Mesenchymal stem cell (in vitro differentiated cells and primary cell): ENCODE measurements at regions not wholly inside any gene's neighbourhood (a gene's known extent, or its start where the extent isn't known, plus 50 kb on each side); places are given as distances from the start of the nearest gene placed in this dataset.

ENCODE experiments used
- DNase-seq: peaks from one replicate; pipeline ENCODE4 v3.0.0-alpha.2; 2013
- H2AFZ ChIP-seq: one replicate; pipeline ENCODE4 v1.6.1; 2013; ENCODE audit warnings: low read depth, mild to moderate bottlenecking, control low read depth, inconsistent platforms, low read length, moderate library complexity
- H2AK5ac ChIP-seq: 2 replicates; pipeline ENCODE4 v1.6.1; 2013; ENCODE audit warnings: low read length, moderate library complexity, mild to moderate bottlenecking, inconsistent platforms; ENCODE audit not compliant: severe bottlenecking
- H2BK120ac ChIP-seq: one replicate; pipeline ENCODE4 v1.6.1; 2013; ENCODE audit warnings: low read depth, mild to moderate bottlenecking, inconsistent platforms, low read length, moderate library complexity
- H2BK12ac ChIP-seq, 2 experiments: one replicate each; pipeline ENCODE4 v1.6.1; 2013; ENCODE audit warnings: inconsistent platforms in 2 of 2, low read length in 2 of 2, mild to moderate bottlenecking in 2 of 2, moderate library complexity in 2 of 2, control low read depth in 1 of 2
- H2BK15ac ChIP-seq: one replicate; pipeline ENCODE4 v1.6.1; 2013; ENCODE audit warnings: mild to moderate bottlenecking, low read depth, inconsistent platforms; ENCODE audit not compliant: poor library complexity, severe bottlenecking
- H2BK5ac ChIP-seq: 2 replicates; pipeline ENCODE4 v1.6.1; 2013; ENCODE audit warnings: low read depth, mild to moderate bottlenecking, low read length, control low read depth, inconsistent platforms; ENCODE audit not compliant: poor library complexity, severe bottlenecking
- H3K14ac ChIP-seq, 2 experiments: one replicate each; pipeline ENCODE4 v1.6.1; 2013; ENCODE audit warnings: inconsistent platforms in 2 of 2, low read length in 2 of 2, control low read depth in 1 of 2, mild to moderate bottlenecking in 1 of 2, moderate library complexity in 1 of 2
- H3K18ac ChIP-seq, 2 experiments: one replicate each; pipeline ENCODE4 v1.6.1; 2013; ENCODE audit warnings: inconsistent platforms in 2 of 2, low read length in 2 of 2, control low read depth in 1 of 2, low read depth in 1 of 2, mild to moderate bottlenecking in 1 of 2
- H3K23ac ChIP-seq, 2 experiments: one replicate each; pipeline ENCODE4 v1.6.1; 2013; ENCODE audit warnings: inconsistent platforms in 2 of 2, low read length in 2 of 2, mild to moderate bottlenecking in 2 of 2, moderate library complexity in 2 of 2, control low read depth in 1 of 2
- H3K27ac ChIP-seq: 2 replicates; pipeline ENCODE4 v1.5.1; 2013; ENCODE audit warnings: mild to moderate bottlenecking, moderate library complexity, low read length, control low read depth, inconsistent platforms; ENCODE audit not compliant: poor library complexity, severe bottlenecking
- H3K27me3 ChIP-seq, 2 experiments: 2 replicates each; pipeline versions ENCODE4 v1.6.1 to v1.7.0; 2013; ENCODE audit warnings: low read length in 2 of 2, mild to moderate bottlenecking in 2 of 2, moderate library complexity in 2 of 2, control low read depth in 1 of 2, inconsistent platforms in 1 of 2; ENCODE audit not compliant: control insufficient read depth in 1 of 2, insufficient read depth in 1 of 2
- H3K36me3 ChIP-seq, 2 experiments: 2 replicates each; pipeline versions ENCODE4 v1.6.1 to v1.7.0; 2013; ENCODE audit warnings: low read length in 2 of 2, control low read depth in 1 of 2, inconsistent platforms in 1 of 2, low read depth in 1 of 2, mild to moderate bottlenecking in 1 of 2; ENCODE audit not compliant: insufficient read depth in 2 of 2, control insufficient read depth in 1 of 2
- H3K4ac ChIP-seq, 2 experiments: one replicate each; pipeline ENCODE4 v1.6.1; 2013; ENCODE audit warnings: inconsistent platforms in 2 of 2, low read length in 2 of 2, mild to moderate bottlenecking in 2 of 2, moderate library complexity in 2 of 2, control low read depth in 1 of 2, low read depth in 1 of 2
- H3K4me1 ChIP-seq: 2 replicates; pipeline ENCODE4 v1.6.1; 2013; ENCODE audit warnings: low read depth, low read length, control low read depth; ENCODE audit not compliant: control insufficient read depth, insufficient read depth
- H3K4me2 ChIP-seq: 2 replicates; pipeline ENCODE4 v1.6.1; 2013; ENCODE audit warnings: low read length, mild to moderate bottlenecking, inconsistent platforms; ENCODE audit not compliant: poor library complexity, severe bottlenecking
- H3K4me3 ChIP-seq, 2 experiments: 2 replicates each; pipeline versions ENCODE4 v1.5.1 to v1.7.0; 2013; ENCODE audit warnings: low read length in 2 of 2, mild to moderate bottlenecking in 2 of 2, control low read depth in 1 of 2, low read depth in 1 of 2; ENCODE audit not compliant: insufficient read depth in 1 of 2
- H3K79me1 ChIP-seq: replicated peaks from 2 replicates; pipeline ENCODE4 v1.6.1; 2013; ENCODE audit warnings: mild to moderate bottlenecking, control low read depth, low read length, inconsistent platforms; ENCODE audit not compliant: poor library complexity, severe bottlenecking
- H3K9ac ChIP-seq: 2 replicates; pipeline ENCODE4 v1.7.0; 2013; ENCODE audit warnings: mild to moderate bottlenecking, low read length, moderate library complexity
- H3K9me3 ChIP-seq: 2 replicates; pipeline ENCODE4 v1.7.0; 2013; ENCODE audit warnings: mild to moderate bottlenecking, low read length; ENCODE audit not compliant: control insufficient read depth
- H4K8ac ChIP-seq: one replicate; pipeline ENCODE4 v1.6.1; 2013; ENCODE audit warnings: inconsistent platforms, mild to moderate bottlenecking, low read length, moderate library complexity
- H4K91ac ChIP-seq: one replicate; pipeline ENCODE4 v1.6.1; 2013; ENCODE audit warnings: mild to moderate bottlenecking, low read length, inconsistent platforms
- WGBS: methylation state at CpG from one replicate; pipeline ENCODE4 v1.1.7; 2013; ENCODE audit warnings: mixed read lengths; 5-methylcytosine and 5-hydroxymethylcytosine counted together

DNA sequence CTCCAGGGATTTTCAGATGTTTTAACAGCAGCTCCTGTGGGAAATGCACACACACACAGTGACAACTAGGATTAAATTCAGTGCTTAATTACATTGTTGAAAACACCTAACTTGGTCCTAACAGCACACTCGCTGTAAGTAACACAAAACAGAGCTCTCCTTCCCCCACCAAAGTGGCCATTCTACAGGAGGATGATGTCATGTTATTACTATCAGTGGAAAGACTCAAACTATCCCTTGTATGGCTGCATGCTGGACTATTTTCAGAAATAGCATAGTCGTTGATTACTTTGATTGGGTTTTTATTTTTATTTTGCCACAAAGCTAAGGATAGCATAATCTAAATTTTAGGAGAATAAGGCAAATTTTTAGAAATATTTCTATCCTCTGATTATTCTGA is 406.3 kb downstream of the SPRY1 start:
- Histone ChIP-seq H2BK15ac (no peak overlapping the region), H2AK5ac (no peak overlapping the region), H3K4me1 (no peaks in the 10 kb centered on the region), H3K14ac (no peak overlapping the region), H2AFZ (no peak overlapping the region), H3K4me3 (no peak overlapping the region), H3K4me2 (no peak overlapping the region), H2BK120ac (no peak overlapping the region), H3K4ac (no peak overlapping the region), H3K36me3 (no peaks in the 10 kb centered on the region), H3K9me3 (peaks cover 4% of the 10 kb centered on the region), H2BK5ac (no peak overlapping the region), H3K27ac (no peak overlapping the region), H3K27me3 (no peaks in the 10 kb centered on the region), H2BK12ac (no peak overlapping the region), H3K9ac (no peak overlapping the region), H4K91ac (no peak overlapping the region), H3K79me1 (no peaks in the 10 kb centered on the region), H4K8ac (no peak overlapping the region), H3K23ac (no peak overlapping the region), H3K18ac (no peak overlapping the region)
- WGBS: 0% methylated on average over 1 of the region's 2 CpGs
- DNase-seq: no peak

DNA sequence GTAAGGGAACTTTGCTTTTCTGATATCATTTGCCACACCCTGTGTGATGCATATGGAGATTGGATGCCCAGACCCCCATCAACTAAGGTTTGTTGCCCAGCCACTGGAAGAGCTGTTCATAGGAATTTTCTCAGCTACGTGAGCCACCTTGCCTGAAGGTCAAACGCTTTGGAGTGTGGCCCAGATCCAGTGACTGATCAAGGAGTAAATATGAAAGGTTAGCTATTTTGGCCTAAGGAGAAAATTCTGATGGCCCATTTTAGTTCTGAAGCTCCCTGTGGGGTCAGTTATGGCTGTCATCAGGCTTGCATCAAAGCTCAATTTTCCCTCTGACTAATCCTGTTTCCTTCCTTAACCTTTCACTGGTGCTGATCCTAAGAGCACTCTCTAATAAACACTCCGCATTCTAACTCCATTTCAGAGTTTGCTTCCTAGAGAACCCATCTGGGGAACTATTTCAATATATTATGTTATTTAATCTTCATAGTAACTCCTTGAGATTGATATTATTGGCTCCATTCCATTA is 407.7 kb downstream of the SPRY1 start:
- H3K9me3 ChIP-seq: no peaks in the 10 kb centered on the region
- no peak overlapping the region for H2BK15ac ChIP-seq
- H2AFZ ChIP-seq: no peak overlapping the region
- peak overlapping the region; percentile 34 for H2BK120ac ChIP-seq
- no peaks in the 10 kb centered on the region for H3K4me1 ChIP-seq
- no peak overlapping the region for H3K27ac ChIP-seq
- no peaks in the 10 kb centered on the region for H3K27me3 ChIP-seq
- H4K91ac ChIP-seq: no peak overlapping the region
- DNase-seq: no peak
- H3K23ac ChIP-seq: no peak overlapping the region
- no peak overlapping the region for H3K4me3 ChIP-seq
- no peak overlapping the region for H3K4me2 ChIP-seq
- H2BK12ac ChIP-seq: peak overlapping the region; percentile 63 to 84
- H3K18ac ChIP-seq: peak overlapping the region; percentile 16 to 48
- no peak overlapping the region for H3K14ac ChIP-seq
- H3K9ac ChIP-seq: no peak overlapping the region
- no peak overlapping the region for H2BK5ac ChIP-seq
- 96% methylated on average over 3 of the region's 3 CpGs for WGBS
- no peaks in the 10 kb centered on the region for H3K79me1 ChIP-seq
- H4K8ac ChIP-seq: peak overlapping the region; percentile 27
- H3K4ac ChIP-seq: no peak overlapping the region
- H3K36me3 ChIP-seq: no peaks in the 10 kb centered on the region
- H2AK5ac ChIP-seq: peak overlapping the region; percentile 19

DNA sequence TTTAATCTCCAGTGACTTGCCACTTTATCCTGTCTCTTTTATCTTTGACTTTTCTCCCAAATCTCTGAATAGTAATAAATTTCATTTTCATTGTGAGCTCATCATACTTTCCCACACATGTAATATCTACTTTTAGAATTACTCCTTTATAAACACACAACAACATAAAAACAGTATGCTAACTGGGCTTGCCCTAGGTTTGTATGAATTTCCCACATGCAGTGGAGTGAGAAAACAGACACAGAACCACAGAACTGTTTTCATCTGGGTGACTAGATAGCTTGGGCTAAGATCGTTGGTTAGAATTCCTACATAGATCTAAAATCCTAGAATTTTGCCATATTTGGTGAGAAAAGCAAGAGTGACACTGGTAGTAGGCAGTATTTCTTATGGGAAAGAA is 409.5 kb downstream of the SPRY1 start:
- no peaks in the 10 kb centered on the region for H3K4me1 ChIP-seq
- H2BK15ac ChIP-seq: no peak overlapping the region
- WGBS: 29% methylated on average over 1 of the region's 1 CpG
- peak overlapping the region in 1 of 2 experiments; percentile 21 for H3K18ac ChIP-seq
- no peaks in the 10 kb centered on the region for H3K9me3 ChIP-seq
- H2AK5ac ChIP-seq: no peak overlapping the region
- no peak overlapping the region for H3K14ac ChIP-seq
- peak; percentile 36 for DNase-seq
- H4K91ac ChIP-seq: no peak overlapping the region
- H3K36me3 ChIP-seq: no peaks in the 10 kb centered on the region
- no peak overlapping the region for H2AFZ ChIP-seq
- no peak overlapping the region for H4K8ac ChIP-seq
- no peak overlapping the region for H2BK120ac ChIP-seq
- no peak overlapping the region for H3K23ac ChIP-seq
- H2BK5ac ChIP-seq: no peak overlapping the region
- no peak overlapping the region for H3K4ac ChIP-seq
- H2BK12ac ChIP-seq: no peak overlapping the region
- no peak overlapping the region for H3K4me2 ChIP-seq
- H3K4me3 ChIP-seq: no peak overlapping the region
- H3K27ac ChIP-seq: no peak overlapping the region
- H3K9ac ChIP-seq: no peak overlapping the region
- H3K79me1 ChIP-seq: no peaks in the 10 kb centered on the region
- H3K27me3 ChIP-seq: no peaks in the 10 kb centered on the region

DNA sequence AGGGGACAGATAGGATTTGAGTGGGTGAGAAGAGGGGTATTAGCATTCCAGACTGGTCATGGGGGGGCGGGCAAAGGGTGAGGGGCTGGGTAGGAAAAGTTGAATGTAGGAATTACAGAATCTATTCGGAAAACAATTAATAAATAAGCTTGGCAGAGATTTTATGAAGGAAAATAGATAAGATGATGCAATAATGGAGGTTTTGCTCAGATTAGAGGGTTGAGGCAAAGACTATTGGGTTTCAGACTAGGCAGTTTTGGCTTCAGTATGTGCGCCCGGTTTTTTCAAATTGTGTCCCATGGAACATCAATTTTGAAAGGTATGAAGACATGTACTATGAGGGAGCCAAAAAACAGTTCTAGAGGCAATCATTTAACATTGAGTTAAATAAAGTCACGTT is 410.6 kb downstream of the SPRY1 start:
- Histone ChIP-seq H2BK12ac (no peak overlapping the region), H3K27ac (no peak overlapping the region), H3K4me2 (no peak overlapping the region), H3K79me1 (no peaks in the 10 kb centered on the region), H3K9ac (no peak overlapping the region), H3K4me1 (no peaks in the 10 kb centered on the region), H3K23ac (no peak overlapping the region), H3K18ac (no peak overlapping the region), H2AFZ (no peak overlapping the region), H4K91ac (no peak overlapping the region), H3K4ac (no peak overlapping the region), H2BK120ac (no peak overlapping the region), H3K14ac (no peak overlapping the region), H2AK5ac (no peak overlapping the region), H2BK5ac (no peak overlapping the region), H3K36me3 (no peaks in the 10 kb centered on the region), H3K4me3 (no peak overlapping the region), H3K27me3 (no peaks in the 10 kb centered on the region), H4K8ac (no peak overlapping the region), H3K9me3 (no peaks in the 10 kb centered on the region), H2BK15ac (no peak overlapping the region)
- 99% methylated on average over 5 of the region's 5 CpGs for WGBS
- DNase-seq: no peak
